GM21786 (cell line): ENCODE measurements at regions not wholly inside any gene's neighbourhood (a gene's known extent, or its start where the extent isn't known, plus 50 kb on each side); places are given as distances from the start of the nearest gene placed in this dataset.

ENCODE experiments used
- ATAC-seq: cut with Tn5 transposase; IDR thresholded peaks from one replicate; pipeline ENCODE4 v1.9.1; 2021; ENCODE audit not compliant: unreplicated experiment

DNA sequence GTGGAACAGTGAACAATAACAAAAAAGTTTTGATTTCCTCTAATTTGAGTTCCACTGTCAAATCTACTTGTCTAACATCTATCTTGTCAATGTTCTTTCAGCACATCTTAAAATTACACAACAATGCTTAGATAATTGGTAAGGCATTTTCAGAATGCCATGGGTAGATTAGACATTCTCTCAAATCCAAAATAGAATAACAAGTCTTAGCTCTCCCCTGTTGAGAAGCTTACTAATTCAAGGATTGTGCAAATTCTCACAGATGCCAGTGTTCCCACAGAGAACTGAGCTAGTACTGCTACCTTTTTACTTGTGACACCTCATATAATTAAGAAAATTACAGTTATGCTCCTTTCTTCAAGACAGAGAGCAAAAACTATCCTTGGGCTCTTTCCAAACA, 2442.0 kb downstream of the PCDH7 start:
- ATAC-seq, result no peak

DNA sequence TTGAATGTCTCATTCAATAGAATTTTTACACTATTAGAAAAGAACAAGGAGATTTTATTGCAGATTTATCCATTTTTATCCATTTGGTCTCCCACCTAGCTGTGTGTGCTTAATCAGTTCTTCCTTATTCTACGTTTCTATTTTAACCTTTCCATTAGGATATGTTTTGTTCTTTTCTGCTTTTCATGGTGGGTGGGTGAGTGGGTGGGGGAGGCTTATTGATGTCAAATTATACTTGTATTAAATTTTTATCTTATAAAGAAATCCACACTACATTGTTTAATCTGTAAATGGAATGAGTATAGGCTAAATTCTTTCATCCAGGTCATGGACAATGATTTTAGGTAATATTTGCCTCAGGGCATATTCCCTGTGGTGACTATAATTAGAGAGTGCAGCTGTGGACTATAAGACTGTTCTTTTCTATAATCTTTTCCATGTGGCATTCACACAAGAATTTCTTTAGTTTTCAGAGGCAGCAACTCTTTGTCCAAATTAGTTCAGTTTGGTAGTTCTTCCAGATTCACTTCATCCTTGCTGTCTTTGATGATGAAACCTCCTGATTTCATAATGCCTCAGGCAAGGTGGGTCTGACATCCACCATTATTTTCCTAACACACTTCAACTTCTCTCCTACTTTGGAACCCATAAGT, 2451.8 kb downstream of the PCDH7 start:
- ATAC-seq, result no peak

DNA sequence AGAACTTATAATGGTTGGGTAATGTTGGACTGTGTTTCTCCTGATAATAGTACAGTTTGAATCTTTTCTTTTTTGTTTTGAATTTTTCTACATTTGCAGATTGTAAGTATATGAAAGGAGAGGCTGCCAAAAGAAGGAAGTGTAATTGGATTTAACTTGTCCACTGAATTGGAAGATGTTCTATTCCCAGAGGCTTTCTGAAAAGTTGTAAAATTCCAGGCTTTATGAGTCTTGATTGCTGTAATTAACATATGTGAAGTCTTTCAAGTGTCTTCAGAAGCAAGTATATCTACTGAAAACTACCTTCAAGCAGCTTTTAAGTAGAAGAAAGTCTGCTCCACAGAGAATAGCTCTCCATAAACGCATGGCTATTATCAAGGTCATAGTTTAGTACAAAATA, 2456.4 kb downstream of the PCDH7 start:
- no peak for ATAC-seq

DNA sequence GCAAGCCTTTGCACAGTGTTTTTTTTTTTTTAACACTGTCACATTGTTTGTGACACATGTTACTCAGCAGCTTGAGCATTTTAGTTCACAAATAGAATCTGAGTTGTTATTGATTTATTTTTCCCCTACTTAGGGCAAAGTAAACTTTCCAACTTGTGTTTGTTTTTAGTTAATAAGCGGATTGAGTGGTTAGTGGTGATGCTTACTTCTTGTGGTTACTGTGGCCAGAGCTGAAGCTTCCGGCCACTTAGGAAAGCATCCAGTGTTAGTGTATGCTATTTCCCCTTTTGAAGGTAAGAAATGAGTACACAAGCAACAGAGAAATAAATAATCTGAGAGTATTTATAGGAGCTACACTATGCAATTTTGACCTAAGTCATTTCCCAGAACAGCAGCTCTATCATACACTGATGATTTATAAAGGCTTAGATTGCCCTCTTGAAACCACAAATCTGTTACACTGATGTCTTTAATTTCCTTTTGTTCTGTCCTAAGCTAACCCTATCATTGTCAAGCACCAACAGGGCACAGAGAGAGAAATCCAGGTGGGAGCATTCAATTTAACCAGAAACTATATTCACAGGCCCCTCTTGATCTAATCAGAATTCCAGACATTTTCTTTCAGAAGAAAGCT, 2464.6 kb downstream of the PCDH7 start:
- ATAC-seq, result peak; percentile 89

DNA sequence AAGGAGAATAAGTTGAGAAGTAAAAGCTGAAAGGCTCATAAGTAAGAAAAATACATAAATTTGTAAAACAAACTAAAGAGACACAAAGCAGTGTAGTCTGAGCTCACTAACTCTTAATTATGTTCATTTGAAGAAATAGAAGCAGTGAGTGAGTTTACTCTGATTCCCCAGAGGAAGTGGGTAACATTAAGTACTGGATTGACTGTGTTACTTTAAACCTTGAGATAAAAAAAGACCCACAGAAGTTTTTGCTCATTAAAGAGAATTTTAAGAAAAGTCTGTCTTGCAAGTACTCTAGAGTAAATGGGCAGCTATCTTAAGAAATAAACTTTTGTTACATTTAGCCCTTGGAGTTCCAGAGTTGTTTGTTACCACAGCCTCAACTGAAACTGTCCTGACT, 2466.9 kb downstream of the PCDH7 start:
- ATAC-seq, result no peak

DNA sequence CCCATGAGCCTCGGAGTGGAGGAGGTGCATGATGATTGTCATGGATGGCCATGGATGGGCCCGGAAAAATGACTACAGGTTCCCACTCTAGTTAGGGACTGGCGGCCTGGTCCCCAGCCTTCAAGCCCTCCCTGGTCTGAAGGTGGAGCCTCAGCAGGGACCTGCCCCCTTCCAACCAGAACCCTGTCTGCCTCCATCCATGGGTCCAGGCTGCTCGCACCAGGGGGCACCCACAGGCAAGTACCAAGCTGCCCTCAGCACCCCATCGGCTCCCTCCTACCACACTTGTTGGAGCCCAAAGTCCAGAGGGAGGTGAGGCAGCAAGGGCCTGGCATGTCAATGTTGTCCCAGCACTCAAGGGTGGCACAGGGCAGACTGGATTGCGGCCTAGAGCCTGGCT, 2468.6 kb downstream of the PCDH7 start:
- no peak for ATAC-seq

DNA sequence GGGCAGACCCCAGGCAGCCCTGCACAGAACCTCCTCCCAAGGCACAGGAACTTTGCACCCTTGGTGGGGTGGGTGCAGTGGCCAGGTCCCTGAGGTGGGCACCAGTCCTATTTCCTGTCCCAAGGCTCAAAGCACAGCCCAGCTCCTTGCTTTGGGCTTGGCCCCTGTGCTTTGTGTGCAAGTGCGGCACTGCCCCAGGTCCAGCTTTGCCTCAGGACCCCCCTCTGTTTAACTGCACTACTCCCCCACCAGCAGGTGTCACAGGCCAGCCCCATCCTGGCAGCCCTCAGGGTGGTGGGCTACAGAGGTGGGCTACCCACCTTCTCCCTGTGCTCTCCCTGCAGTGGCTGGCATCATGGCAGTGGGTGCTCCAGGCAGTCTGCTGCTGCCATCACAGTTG, 2469.0 kb downstream of the PCDH7 start:
- ATAC-seq, result no peak

DNA sequence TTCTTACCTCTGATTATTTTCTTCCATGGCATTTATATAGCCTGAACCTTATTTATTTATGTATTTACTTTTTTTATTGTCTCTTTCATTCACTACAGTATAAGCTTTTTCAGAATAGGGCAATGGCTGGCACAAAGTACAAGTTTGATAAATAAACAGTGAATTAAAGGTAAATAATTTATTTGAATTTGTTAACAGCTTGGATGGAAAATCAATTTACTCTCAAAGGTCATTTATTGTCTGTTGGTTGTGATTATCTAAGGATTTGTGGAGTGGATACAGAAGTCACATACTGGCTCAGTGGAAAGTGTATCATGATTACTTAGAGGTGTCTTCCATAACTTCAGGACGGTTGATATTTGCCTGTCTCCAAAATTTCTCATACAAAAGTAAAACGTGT, 2472.9 kb downstream of the PCDH7 start:
- ATAC-seq, result no peak

DNA sequence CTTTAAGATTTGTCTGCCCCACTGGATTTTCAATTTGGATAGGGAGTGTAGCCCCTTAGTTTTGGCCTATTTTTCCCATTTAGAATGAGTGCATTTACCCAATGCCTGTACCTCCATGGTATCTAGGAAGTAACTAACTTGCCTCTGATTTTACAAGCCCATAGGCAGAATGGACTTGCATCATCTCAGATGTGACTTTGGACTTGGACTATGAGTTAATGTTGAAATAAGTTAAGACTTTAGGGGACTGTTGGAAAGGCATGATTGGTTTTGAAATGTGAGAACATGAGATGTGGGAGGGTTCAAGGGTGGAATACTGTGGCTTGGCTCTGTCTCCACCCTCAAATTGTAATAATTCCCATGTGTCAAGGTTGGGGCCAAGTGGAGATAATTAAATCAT, 2480.2 kb downstream of the PCDH7 start:
- no peak for ATAC-seq

DNA sequence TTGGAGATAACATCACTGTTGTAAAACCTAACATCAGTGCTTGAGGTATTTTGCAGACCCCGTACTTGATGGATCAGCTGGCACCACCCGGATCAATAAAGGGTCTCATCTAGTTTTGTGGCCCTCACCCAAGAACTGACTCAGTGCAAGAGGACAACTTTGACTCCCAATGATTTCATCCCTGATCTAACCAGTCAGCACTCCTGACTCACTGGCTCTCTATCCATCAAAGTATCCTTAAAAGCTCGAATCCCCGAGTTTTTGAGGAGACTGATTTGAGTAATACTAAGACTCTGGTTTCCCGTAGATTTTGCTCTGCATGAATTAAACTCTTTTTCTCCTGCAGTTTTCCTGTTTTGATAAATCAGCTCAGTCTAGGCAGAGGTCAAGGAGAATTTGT, 2498.1 kb downstream of the PCDH7 start:
- no peak for ATAC-seq

DNA sequence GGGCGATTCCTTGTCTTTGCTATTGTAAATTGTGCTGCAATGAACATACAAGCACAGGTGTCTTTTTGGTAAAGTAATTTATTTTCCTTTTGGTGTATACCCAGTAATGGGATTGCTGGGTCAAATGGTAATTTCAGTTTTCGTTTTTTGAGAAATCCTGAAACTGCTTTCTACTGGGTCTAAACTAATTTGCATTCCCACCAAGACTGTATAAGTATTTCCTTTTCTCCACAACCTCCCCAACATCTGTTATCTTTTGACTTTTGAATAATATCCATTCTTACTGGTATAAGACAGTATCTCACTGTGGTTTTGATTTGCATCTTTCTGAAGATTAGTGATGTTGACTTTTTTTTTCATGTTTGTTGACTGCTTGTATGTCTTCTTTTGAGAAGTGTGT, 2506.0 kb downstream of the PCDH7 start:
- ATAC-seq, result no peak

DNA sequence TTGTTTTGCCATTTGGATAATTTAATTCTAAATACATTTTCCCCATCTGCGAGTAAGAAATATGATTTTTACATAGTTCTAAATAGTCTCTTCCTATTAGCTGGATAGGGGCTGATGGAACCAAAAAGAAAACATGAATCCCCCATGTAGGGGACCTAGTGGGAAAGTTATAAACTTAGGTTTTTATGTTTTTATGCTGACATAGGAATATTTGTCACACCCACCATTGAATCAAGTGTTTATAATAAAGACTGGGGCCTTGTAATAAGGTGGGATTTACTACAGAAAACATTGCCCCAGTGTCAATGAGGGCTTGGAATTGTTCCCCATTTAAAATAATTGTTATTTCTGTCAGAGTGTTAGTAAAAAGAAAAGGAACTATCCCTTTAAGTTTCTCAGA, 2506.6 kb downstream of the PCDH7 start:
- ATAC-seq, result no peak

DNA sequence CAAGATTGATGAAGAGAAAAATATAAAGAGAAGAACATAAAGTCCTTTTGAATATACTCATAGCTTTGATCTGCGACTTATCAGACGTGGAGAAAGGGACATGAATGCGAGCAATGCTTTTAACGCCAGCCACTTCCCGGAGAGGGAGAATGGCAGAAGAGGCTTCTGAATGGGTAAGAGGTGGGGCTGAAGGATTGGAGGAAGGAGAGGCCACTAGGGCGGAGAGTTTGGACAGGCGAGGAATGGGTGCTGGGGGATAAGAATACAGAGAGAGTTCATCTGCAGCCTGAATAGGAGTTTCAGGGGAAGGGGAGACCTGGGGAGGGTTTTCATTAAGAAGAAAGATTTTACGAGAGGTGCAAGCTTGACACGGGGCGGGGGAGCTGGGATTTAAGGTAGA, 2534.9 kb downstream of the PCDH7 start:
- no peak for ATAC-seq

DNA sequence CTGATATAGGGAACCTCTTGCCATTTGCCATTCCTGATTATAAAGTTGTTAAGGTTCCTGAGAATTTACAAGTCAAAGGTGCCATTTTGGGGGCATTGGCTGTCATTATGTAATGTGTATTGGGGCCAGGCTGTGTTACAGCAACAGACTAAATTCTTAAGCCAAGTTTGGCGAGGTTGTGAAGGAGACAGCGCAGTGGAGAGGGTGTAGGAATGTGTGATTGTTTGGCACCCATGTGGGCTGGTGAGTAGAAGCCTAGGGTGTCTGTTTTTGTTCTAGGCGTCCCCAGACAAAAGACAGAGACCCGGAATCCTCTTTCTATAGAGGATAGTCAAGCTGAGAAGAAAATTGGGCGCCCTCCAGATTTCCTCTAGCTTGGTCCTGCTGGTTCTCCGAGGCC, 2535.3 kb downstream of the PCDH7 start:
- ATAC-seq, result no peak

DNA sequence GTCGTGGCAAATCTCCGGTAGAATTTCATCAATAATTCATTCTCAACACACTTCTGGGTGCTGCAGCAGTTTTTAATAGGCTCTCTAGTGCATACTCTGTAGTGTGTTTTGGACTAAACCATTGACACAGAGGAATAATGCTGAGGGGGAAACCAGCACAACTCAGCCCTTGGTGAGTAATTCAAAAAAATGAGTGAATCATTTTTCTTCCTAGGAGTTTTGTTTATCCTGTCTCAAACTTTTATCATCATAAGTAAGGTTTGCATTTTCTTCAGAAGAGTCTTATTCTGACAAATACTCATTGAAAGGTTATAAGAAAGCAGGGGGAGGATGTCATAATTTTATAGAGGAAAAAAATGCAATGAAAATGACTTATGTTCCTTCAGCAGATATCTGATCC, 2542.7 kb downstream of the PCDH7 start:
- ATAC-seq, result no peak

DNA sequence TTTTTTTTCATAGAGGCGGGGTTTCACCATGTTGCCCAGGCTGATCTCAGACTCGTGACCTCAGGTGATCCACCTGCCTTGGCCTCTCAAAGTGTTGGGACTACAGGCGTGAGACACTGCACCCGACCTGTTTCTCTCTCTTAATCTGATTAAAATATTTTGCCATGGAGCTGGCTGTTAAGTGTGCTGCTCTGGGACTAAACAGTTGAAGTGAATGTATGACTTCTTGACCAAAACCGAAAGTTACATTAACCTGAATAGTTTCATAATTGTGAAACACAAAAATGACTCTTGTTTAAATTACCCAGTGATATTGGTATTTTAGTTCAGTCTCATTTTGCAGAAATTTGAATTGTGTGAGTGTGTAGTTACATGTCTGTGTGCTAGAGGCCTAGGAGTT, 2548.6 kb downstream of the PCDH7 start:
- ATAC-seq, result no peak

DNA sequence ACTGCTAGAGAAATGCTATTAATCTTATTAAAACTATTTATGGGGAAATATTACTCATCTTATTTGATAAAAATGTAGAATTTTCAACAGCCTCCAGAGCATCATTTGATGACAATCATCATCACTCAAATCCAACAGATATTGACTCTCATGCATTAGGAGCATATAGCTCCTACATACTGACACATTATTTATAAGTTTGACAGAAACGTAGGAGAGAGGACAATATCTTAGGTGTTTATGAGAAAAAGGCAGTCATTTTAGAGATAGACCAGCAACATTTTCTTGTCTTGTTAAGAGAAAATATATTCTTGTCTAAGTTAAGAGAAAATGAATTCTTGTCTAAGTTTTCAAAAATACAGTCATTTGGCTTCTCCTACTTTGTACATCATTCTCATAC, 2550.2 kb downstream of the PCDH7 start:
- ATAC-seq, result no peak

DNA sequence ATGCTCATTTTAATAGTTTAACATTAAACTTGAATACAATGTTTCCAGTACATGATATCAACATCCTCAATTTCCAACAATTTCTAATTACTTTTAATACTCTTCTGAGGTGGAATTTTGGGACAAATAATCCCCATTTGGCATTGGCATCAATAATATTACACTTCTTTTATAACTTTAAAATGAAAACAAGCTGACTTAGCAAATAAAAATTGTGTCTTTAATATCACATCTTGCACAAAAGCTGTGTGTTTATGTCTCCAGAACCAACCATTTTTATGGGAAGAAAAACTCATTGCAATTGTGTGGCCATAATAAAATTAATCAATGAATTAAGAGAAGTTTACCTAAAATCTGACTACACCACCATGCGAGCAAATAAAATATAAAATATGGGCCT, 2552.6 kb downstream of the PCDH7 start:
- ATAC-seq, result no peak

DNA sequence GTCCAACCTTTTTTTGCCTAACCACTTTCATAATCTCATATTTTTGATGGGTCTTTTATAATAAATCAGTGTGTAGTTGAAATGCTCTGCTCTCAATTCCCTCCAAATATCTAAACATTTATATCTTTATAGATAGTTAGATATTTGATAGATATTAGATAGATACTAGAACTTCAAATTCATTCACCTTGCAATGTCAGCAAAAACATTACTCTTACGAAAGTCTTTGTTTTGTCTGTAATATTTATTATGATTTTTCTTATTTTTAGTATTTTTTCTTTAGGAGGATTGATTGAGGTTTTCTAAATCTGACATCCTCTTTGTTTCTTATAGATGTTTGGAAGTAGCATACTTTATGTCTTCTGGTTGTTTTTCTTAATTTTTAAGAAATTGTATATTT, 2563.6 kb downstream of the PCDH7 start:
- ATAC-seq, result no peak

DNA sequence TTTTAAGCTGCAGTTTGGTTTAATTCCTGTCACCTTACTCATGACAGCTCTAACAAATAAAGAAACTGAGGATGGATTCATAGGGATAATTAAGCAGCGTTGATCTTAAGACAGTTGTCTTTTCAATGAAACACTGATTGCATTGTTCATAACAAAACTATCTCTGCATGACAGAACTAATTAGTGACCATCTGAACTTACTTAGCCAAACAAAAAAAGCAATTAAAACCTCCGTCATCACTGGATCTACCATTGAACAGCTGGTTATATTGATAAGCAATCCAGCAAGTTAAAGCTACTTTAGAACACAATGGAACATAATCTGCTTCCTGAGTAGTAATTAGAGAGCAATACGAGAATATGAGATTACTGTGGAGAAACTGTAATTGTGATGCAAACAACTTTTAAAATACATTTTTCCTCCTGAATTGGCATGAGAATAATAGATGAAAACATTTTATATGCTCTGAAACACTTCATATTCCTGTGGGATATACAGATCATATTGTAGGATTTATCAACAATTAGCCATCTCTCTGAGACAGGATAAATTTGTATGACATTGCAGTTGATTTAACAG, 2576.8 kb downstream of the PCDH7 start:
- ATAC-seq, result no peak

DNA sequence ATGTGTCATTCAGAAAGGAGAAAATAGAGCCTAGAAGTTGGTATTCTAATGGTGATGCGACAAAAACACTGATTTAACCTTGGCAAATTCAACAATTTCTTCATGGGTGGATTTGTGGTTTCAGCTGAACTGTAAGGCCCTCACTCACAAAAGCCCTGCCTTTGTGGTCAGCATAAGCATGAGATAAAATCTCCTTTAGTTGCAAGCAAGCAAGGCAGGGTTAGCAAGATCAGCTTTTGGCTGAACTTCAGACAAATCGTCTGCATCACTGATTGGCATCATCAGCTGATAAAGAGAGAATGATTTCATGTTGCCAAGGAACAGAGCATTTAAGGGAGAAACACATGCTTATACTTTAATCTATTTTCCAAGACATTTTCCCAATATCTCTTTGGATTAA, 2582.2 kb downstream of the PCDH7 start:
- no peak for ATAC-seq

DNA sequence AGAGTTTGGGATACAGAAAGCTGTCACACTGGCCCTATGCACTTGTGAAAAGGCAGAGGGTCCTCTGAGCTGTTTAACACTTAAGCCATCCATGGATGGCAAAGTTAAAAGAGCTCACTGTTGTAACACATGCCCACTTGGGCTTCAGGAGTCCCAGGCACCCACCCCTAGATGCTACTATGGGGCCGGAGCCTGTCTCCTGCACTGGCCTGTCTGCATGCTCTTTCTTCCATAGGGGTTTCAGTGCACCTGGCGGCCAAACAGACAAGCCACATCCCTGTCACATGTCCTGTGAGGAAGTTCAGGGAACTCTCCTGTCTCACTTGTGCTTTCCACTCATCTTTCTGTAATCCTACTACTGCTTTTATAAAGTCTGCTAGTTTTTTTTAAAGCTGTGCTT, 2586.0 kb downstream of the PCDH7 start:
- ATAC-seq, result no peak

DNA sequence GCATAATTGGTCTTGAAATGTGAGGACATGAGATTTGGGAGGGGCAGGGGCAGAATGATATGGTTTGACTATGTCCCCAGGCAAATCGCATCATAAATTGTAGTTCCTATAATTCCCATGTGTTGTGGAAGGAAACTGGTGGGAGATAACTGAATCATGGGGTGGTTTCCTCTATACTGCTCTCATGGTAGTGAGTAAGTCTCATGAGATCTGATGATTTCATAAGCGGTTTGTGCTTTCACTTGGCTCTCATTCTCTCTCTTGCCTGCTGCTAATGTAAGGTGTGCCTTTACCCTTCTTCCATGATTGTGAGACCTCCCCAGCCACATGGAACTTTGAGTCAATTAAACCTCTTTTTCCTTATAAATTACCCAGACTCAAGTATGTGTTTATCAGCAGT, 2595.9 kb downstream of the PCDH7 start:
- no peak for ATAC-seq
